ENCODE measurements at regions not wholly inside any gene's neighbourhood (a gene's known extent, or its start where the extent isn't known, plus 50 kb on each side); places are given as distances from the start of the nearest gene placed in this dataset.

DNA sequence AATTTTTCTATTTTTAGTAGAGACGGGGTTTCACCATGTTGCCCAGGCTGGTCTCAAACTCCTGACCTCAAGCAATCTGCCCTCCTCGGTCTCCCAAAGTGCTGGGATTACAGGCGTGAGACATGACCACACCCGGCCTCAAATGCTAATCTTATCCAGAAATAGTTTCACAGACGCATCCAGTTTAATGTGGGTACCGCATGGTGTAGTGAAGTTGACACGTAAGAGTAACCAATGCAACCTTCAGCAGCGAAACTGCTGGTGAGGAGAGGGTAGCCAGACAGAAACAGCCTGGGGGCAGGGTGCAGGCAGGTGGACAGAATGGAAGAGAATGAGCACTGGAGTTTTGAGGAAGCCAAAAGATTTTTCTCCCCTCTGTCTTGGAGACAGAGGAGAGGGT lies 63.5 kb upstream of the FAM180A start:
- TF ChIP-seq, protein P1, sequence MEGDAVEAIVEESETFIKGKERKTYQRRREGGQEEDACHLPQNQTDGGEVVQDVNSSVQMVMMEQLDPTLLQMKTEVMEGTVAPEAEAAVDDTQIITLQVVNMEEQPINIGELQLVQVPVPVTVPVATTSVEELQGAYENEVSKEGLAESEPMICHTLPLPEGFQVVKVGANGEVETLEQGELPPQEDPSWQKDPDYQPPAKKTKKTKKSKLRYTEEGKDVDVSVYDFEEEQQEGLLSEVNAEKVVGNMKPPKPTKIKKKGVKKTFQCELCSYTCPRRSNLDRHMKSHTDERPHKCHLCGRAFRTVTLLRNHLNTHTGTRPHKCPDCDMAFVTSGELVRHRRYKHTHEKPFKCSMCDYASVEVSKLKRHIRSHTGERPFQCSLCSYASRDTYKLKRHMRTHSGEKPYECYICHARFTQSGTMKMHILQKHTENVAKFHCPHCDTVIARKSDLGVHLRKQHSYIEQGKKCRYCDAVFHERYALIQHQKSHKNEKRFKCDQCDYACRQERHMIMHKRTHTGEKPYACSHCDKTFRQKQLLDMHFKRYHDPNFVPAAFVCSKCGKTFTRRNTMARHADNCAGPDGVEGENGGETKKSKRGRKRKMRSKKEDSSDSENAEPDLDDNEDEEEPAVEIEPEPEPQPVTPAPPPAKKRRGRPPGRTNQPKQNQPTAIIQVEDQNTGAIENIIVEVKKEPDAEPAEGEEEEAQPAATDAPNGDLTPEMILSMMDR (IDR thresholded peaks at IDR 0.05; ENCODE audit: low read length), result no peak
- no peak for TF ChIP-seq EZH2phosphoT487 (IDR thresholded peaks at IDR 0.05; ENCODE audit: low read length)
- no peak for TF ChIP-seq EZH2 (optimal IDR thresholded peaks at IDR 0.05; ENCODE audit: low read depth, low read length)

Data from MM.1S (cell line).